ENCODE measurements at regions not wholly inside any gene's neighbourhood (a gene's known extent, or its start where the extent isn't known, plus 50 kb on each side); places are given as distances from the start of the nearest gene placed in this dataset.

- no peak for TF ChIP-seq CTCF (IDR thresholded peaks at IDR 0.05; ENCODE audit: low read depth, low read length, missing input control)
- TF ChIP-seq REST (IDR thresholded peaks at IDR 0.05), result no peak
- no peak for TF ChIP-seq RAD21 (IDR thresholded peaks at IDR 0.05)
Measured at GRCh38 chr9:134234001-134234660, 69.8 kb upstream of the RNU6ATAC start.
